Spleen (tissue), 11 donors: ENCODE measurements at regions not wholly inside any gene's neighbourhood (a gene's known extent, or its start where the extent isn't known, plus 50 kb on each side); places are given as distances from the start of the nearest gene placed in this dataset.

Source experiments
- DNase-seq: peaks from one replicate; pipeline ENCODE4 v3.0.0-alpha.2; 2020
- H3K27ac ChIP-seq, 8 donors: fragments of 200-600 bp; sonication (generic) in 7 of 8; 1 replicate in 4 of 8; 2 replicates in 4 of 8; pipeline versions ENCODE4 v1.5.0 to v1.8.0; 2016 to 2021; ENCODE audit warnings: inconsistent platforms in 4 of 8, mild to moderate bottlenecking in 4 of 8, moderate library complexity in 1 of 8
- H3K27me3 ChIP-seq, 7 donors: fragments of 200-600 bp; sonication (generic) in 6 of 7; replicated peaks in 1 of 7; 1 replicate in 4 of 7; 2 replicates in 3 of 7; pipeline versions ENCODE4 v1.5.0 to v1.8.0; 2016 to 2021; ENCODE audit warnings: inconsistent platforms in 3 of 7, mild to moderate bottlenecking in 1 of 7
- H3K36me3 ChIP-seq, 6 donors: fragments of 200-600 bp; sonication (generic) in 5 of 6; 1 replicate in 4 of 6; 2 replicates in 2 of 6; pipeline versions ENCODE4 v1.5.0 to v1.8.0; 2016 to 2021; ENCODE audit warnings: inconsistent platforms in 2 of 6
- H3K4me1 ChIP-seq, 6 donors: fragments of 200-600 bp; sonication (generic) in 5 of 6; 1 replicate in 3 of 6; 2 replicates in 3 of 6; pipeline versions ENCODE4 v1.5.0 to v1.8.0; 2016 to 2021; ENCODE audit warnings: inconsistent platforms in 3 of 6
- H3K4me3 ChIP-seq, 8 donors: fragments of 200-600 bp; sonication (generic) in 7 of 8; 1 replicate in 4 of 8; 2 replicates in 4 of 8; pipeline versions ENCODE4 v1.5.0 to v1.8.0; 2016 to 2021; ENCODE audit warnings: inconsistent platforms in 4 of 8, mild to moderate bottlenecking in 4 of 8, moderate library complexity in 2 of 8
- H3K9me3 ChIP-seq, 8 donors: fragments of 200-600 bp; sonication (generic) in 7 of 8; 1 replicate in 4 of 8; 2 replicates in 4 of 8; pipeline versions ENCODE4 v1.5.0 to v1.8.0; 2016 to 2021; ENCODE audit warnings: inconsistent platforms in 4 of 8
- CTCF ChIP-seq, 11 experiments: fragments of 200-600 bp in 7 of 11; fragments of 450-650 bp in 4 of 11; sonication (generic) in 4 of 11; IDR thresholded peaks in 8 of 11; conservative IDR thresholded peaks in 3 of 11; 1 replicate in 7 of 11; 2 replicates in 4 of 11; pipeline versions ENCODE4 v1.4.0 to v1.8.0; 2016 to 2021; ENCODE audit warnings: antibody characterized with exemption in 11 of 11, inconsistent platforms in 4 of 11, mild to moderate bottlenecking in 1 of 11
- POLR2A ChIP-seq, 3 donors: fragments of 450-650 bp; IDR thresholded peaks; one replicate each; pipeline ENCODE4 v1.5.1; 2017; ENCODE audit warnings: antibody characterized with exemption in 3 of 3, mild to moderate bottlenecking in 1 of 3
- POLR2AphosphoS5 ChIP-seq, 3 donors: sonication (generic); formaldehyde crosslinking; IDR thresholded peaks; one replicate each; pipeline ENCODE4 v1.5.1; 2017; ENCODE audit warnings: antibody characterized with exemption in 3 of 3
- WGBS, 5 donors: extraction: QIAGEN DNeasy Blood & Tissue Kit in 3 of 5; methylation state at CpG; one replicate each; pipeline versions ENCODE4 v1.1.5 to v1.1.7; 2013 to 2018; 5-methylcytosine and 5-hydroxymethylcytosine counted together
- intact Hi-C: fragments of 100-400 bp; cut with DNase I; formaldehyde crosslinking; loops from one replicate; pipeline ENCODE4 v1.15.0; 2023; ENCODE audit warnings: low total_unique reads
- donor health status: healthy with polysubstance abuse.
- donor health status: DM: no; HTN: no; CAD: no; lungs with moderate emphysema.
- donor health status: DM: no; HTN: no; CAD: no.
- donor health status: Bipolar disorder and iron deficiency.
- donor health status: healthy.
- donor health status: DM: no; HTN: no; CAD: no.
- donor health status: DM: yes; HTN: yes; CAD: no.

GRCh38 chr11:129273944-129274711, 82.0 kb upstream of the ARHGAP32 start:
- Histone ChIP-seq H3K36me3 (no peaks in the 10 kb centered on the region), H3K9me3 (no peaks in the 10 kb centered on the region), H3K27ac (peak overlapping the region in 1 of 8 donors; percentile 34), H3K4me3 (no peak overlapping the region), H3K4me1 (peaks cover 3 to 69% (median 30%) of the 10 kb centered on the region in 6 donors), H3K27me3 (peaks cover 0 to 10% (median 0%) of the 10 kb centered on the region in 7 donors)
- no peak for TF ChIP-seq POLR2A (IDR thresholded peaks at IDR 0.05)
- no peak for TF ChIP-seq POLR2AphosphoS5 (IDR thresholded peaks at IDR 0.05)
- TF ChIP-seq CTCF (IDR thresholded peaks at IDR 0.05 in 8 of 11, conservative IDR thresholded peaks at IDR 0.05 in 3 of 11): no peak
- DNase-seq: no peak
- 71 to 82% (median 77%) methylated on average over 5 of the region's 5 CpGs for WGBS, 5 donors
- intact Hi-C loops: no loop called here

- TF ChIP-seq POLR2AphosphoS5 (IDR thresholded peaks at IDR 0.05) (no peak), POLR2A (IDR thresholded peaks at IDR 0.05) (no peak), CTCF (IDR thresholded peaks at IDR 0.05 in 8 of 11, conservative IDR thresholded peaks at IDR 0.05 in 3 of 11) (no peak)
- peaks cover 3 to 66% (median 28%) of the 10 kb centered on the region in 6 donors for H3K4me1 ChIP-seq
- no peak for DNase-seq
Measured at GRCh38 chr11:129273322-129273721, 81.2 kb upstream of the ARHGAP32 start.

GRCh38 chr11:129271030-129271429, 78.9 kb upstream of the ARHGAP32 start:
- Histone ChIP-seq H3K36me3 (no peaks in the 10 kb centered on the region), H3K9me3 (no peaks in the 10 kb centered on the region), H3K4me1 (peaks cover 3 to 52% (median 18%) of the 10 kb centered on the region in 6 donors), H3K27me3 (no peaks in the 10 kb centered on the region), H3K27ac (no peak overlapping the region), H3K4me3 (no peak overlapping the region)
- WGBS, 5 donors: 80 to 90% (median 83%) methylated on average over 9 of the region's 9 CpGs
- intact Hi-C loops: no loop called here
- no peak for TF ChIP-seq POLR2AphosphoS5 (IDR thresholded peaks at IDR 0.05)
- TF ChIP-seq POLR2A (IDR thresholded peaks at IDR 0.05): no peak
- TF ChIP-seq CTCF (IDR thresholded peaks at IDR 0.05 in 8 of 11, conservative IDR thresholded peaks at IDR 0.05 in 3 of 11): no peak
- DNase-seq: no peak

More at GRCh38 chr11:129273322-129273721, 81.2 kb upstream of the ARHGAP32 start:
- Histone ChIP-seq H3K27ac (no peak overlapping the region), H3K36me3 (no peaks in the 10 kb centered on the region), H3K9me3 (no peaks in the 10 kb centered on the region), H3K27me3 (peaks cover 0 to 5% (median 0%) of the 10 kb centered on the region in 7 donors), H3K4me3 (no peak overlapping the region)
- intact Hi-C loops: no loop called here

- no peak overlapping the region for H3K4me3 ChIP-seq
- peaks cover 3 to 46% (median 12%) of the 10 kb centered on the region in 6 donors for H3K4me1 ChIP-seq
- DNase-seq: no peak
- no peaks in the 10 kb centered on the region for H3K9me3 ChIP-seq
- no peak overlapping the region for H3K27ac ChIP-seq
- intact Hi-C loops: no loop called here
- H3K36me3 ChIP-seq: no peaks in the 10 kb centered on the region
- 27 to 42% (median 36%) methylated on average over 4 of the region's 4 CpGs for WGBS, 5 donors
- TF ChIP-seq CTCF (IDR thresholded peaks at IDR 0.05 in 8 of 11, conservative IDR thresholded peaks at IDR 0.05 in 3 of 11) (no peak), POLR2A (IDR thresholded peaks at IDR 0.05) (no peak), POLR2AphosphoS5 (IDR thresholded peaks at IDR 0.05) (no peak)
- no peaks in the 10 kb centered on the region for H3K27me3 ChIP-seq
Measured at GRCh38 chr11:129270446-129270845, 78.3 kb upstream of the ARHGAP32 start.
